Astrocyte of the hippocampus (primary cell): ENCODE measurements at regions not wholly inside any gene's neighbourhood (a gene's known extent, or its start where the extent isn't known, plus 50 kb on each side); places are given as distances from the start of the nearest gene placed in this dataset.

Source experiments
- DNase-seq: peaks from one replicate; pipeline ENCODE4 v3.0.0; 2011; ENCODE audit warnings: low read depth, low spot score

DNA sequence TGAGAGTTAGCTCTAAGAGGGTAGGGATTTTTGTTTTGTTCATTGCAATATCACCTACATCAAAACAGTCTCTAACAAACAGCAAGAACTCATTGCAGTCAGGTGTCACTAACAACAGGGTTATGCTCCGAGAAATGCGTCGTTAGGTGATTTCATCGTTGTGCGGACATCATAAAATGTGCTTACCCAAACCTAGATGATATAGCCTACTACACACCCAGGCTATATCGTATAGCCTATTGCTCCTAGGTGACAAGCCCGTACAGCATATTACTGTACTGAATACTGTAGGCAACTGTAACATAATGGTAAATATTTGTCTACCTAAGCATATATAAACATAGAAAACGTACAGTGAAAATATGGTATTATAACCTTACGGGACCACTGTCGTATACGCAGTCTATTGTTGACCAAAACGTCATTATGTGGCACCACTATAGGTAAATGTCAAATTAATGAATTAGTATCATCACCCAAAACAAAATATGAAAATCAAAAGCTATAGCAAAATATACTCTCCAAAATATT lies 49.9 kb upstream of the TAB2 start:
- DNase-seq, result no peak
